K562 (cell line): ENCODE measurements at regions not wholly inside any gene's neighbourhood (a gene's known extent, or its start where the extent isn't known, plus 50 kb on each side); places are given as distances from the start of the nearest gene placed in this dataset.

Source experiments
- MAFF ChIP-seq: IDR thresholded peaks from 2 replicates; pipeline ENCODE4 v1.6.1; 2012; ENCODE audit warnings: low read length, improper control_type of control experiment
- NFYB ChIP-seq: IDR thresholded peaks from 2 replicates; pipeline ENCODE4 v1.6.1; 2011; ENCODE audit warnings: mild to moderate bottlenecking, moderate library complexity; ENCODE audit not compliant: insufficient read length; ENCODE audit errors: extremely low read depth
- TF ChIP-seq, protein P1 (sequence below): fragments of 450-650 bp; IDR thresholded peaks from 2 replicates; pipeline ENCODE4 v1.6.1; 2016; ENCODE audit warnings: mild to moderate bottlenecking
- TF ChIP-seq, protein P2 (sequence below), 2 experiments: fragments of 150-350 bp in 1 of 2; IDR thresholded peaks; 2 replicates each; pipeline ENCODE4 v1.6.1; 2012 to 2016; ENCODE audit warnings: low read depth in 2 of 2, low read length in 2 of 2, mild to moderate bottlenecking in 1 of 2, moderate library complexity in 1 of 2

DNA sequence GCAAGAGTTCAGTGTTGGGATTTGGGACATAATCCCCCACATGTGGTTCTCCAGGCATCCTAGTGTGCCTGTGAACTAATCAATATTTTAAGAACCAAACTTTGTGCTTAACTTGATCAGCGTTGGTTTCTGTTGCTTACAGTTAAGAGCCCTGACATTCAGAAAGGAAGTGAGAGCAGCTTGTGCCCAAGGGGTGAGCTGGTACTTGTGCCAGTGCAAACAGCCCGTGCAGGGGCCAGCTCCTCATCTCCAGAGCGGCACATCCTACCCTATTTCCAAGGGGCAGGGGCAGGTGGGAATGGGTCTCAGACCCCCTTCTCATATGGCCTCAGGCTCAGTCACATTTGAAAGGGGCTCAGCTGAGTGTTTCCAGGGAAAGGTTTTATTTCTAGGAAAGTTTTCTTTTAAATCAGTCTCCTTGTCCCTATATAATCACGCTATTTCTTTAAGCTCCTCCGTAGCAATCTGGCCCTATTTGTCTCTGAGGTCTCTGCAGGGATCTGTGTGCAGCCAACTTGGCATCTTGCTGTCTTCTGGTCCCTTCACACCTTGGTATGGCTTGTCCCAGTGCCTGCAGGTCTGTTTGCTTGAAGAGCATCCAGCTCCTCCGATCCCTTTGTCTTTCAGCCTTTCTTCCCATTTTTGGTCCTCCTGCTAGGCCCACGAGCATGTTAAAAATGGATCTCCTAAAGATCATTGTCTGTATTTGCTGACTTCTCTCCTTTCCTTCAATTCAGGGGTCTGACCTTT is 358.9 kb downstream of the HRH4 start (continued):
- TF ChIP-seq, protein P1, sequence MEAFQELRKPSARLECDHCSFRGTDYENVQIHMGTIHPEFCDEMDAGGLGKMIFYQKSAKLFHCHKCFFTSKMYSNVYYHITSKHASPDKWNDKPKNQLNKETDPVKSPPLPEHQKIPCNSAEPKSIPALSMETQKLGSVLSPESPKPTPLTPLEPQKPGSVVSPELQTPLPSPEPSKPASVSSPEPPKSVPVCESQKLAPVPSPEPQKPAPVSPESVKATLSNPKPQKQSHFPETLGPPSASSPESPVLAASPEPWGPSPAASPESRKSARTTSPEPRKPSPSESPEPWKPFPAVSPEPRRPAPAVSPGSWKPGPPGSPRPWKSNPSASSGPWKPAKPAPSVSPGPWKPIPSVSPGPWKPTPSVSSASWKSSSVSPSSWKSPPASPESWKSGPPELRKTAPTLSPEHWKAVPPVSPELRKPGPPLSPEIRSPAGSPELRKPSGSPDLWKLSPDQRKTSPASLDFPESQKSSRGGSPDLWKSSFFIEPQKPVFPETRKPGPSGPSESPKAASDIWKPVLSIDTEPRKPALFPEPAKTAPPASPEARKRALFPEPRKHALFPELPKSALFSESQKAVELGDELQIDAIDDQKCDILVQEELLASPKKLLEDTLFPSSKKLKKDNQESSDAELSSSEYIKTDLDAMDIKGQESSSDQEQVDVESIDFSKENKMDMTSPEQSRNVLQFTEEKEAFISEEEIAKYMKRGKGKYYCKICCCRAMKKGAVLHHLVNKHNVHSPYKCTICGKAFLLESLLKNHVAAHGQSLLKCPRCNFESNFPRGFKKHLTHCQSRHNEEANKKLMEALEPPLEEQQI = no peak
- TF ChIP-seq, protein P2, sequence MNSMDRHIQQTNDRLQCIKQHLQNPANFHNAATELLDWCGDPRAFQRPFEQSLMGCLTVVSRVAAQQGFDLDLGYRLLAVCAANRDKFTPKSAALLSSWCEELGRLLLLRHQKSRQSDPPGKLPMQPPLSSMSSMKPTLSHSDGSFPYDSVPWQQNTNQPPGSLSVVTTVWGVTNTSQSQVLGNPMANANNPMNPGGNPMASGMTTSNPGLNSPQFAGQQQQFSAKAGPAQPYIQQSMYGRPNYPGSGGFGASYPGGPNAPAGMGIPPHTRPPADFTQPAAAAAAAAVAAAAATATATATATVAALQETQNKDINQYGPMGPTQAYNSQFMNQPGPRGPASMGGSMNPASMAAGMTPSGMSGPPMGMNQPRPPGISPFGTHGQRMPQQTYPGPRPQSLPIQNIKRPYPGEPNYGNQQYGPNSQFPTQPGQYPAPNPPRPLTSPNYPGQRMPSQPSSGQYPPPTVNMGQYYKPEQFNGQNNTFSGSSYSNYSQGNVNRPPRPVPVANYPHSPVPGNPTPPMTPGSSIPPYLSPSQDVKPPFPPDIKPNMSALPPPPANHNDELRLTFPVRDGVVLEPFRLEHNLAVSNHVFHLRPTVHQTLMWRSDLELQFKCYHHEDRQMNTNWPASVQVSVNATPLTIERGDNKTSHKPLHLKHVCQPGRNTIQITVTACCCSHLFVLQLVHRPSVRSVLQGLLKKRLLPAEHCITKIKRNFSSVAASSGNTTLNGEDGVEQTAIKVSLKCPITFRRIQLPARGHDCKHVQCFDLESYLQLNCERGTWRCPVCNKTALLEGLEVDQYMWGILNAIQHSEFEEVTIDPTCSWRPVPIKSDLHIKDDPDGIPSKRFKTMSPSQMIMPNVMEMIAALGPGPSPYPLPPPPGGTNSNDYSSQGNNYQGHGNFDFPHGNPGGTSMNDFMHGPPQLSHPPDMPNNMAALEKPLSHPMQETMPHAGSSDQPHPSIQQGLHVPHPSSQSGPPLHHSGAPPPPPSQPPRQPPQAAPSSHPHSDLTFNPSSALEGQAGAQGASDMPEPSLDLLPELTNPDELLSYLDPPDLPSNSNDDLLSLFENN (IDR thresholded peaks at IDR 0.05; ENCODE audit: low read depth in 2 of 2, low read length in 2 of 2) = no peak
- TF ChIP-seq MAFF = no peak
- TF ChIP-seq NFYB = no peak
